ENCODE measurements at regions not wholly inside any gene's neighbourhood (a gene's known extent, or its start where the extent isn't known, plus 50 kb on each side); places are given as distances from the start of the nearest gene placed in this dataset.

DNA sequence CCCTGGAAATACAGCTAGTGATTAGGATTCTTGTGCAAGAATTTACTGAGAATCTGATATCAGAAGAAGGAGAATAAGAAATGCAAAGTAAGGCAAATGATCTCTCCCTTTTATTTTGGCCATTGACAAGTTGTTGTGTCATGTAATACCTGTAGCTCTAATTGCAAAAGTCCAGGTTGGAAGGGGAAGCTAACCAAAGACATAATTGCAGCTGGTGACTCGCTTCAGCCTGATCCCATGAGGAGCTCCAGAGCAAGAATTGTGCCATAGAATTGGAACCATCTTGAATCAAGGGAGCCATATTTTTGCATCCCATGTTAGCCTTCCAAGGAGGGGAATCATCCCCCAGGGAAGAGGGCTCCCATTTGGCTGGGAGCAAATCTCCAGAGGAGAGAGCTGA, 149.6 kb upstream of the MOCS2 start:
- H3K4me2 ChIP-seq (ENCODE audit: low read length): no peak overlapping the region
- no peak overlapping the region for H2AFZ ChIP-seq (ENCODE audit: low read length)
- no peaks in the 10 kb centered on the region for H3K36me3 ChIP-seq (ENCODE audit: insufficient read depth, low read length)
- H3K9ac ChIP-seq (ENCODE audit: low read length): no peak overlapping the region
- H3K27ac ChIP-seq (ENCODE audit: low read depth, low read length, poor library complexity, severe bottlenecking): no peak overlapping the region
- H3K9me3 ChIP-seq (ENCODE audit: low read length): no peaks in the 10 kb centered on the region
- H3K79me2 ChIP-seq (ENCODE audit: insufficient read depth, low read length): no peaks in the 10 kb centered on the region
- H3K4me3 ChIP-seq (ENCODE audit: low read depth, low read length, poor library complexity, severe bottlenecking): no peak overlapping the region
- no peaks in the 10 kb centered on the region for H4K20me1 ChIP-seq (ENCODE audit: insufficient read depth, low read length)
- no peak for TF ChIP-seq EZH2 (IDR thresholded peaks at IDR 0.05; ENCODE audit: borderline replicate concordance, low read length)
- TF ChIP-seq, protein P1, sequence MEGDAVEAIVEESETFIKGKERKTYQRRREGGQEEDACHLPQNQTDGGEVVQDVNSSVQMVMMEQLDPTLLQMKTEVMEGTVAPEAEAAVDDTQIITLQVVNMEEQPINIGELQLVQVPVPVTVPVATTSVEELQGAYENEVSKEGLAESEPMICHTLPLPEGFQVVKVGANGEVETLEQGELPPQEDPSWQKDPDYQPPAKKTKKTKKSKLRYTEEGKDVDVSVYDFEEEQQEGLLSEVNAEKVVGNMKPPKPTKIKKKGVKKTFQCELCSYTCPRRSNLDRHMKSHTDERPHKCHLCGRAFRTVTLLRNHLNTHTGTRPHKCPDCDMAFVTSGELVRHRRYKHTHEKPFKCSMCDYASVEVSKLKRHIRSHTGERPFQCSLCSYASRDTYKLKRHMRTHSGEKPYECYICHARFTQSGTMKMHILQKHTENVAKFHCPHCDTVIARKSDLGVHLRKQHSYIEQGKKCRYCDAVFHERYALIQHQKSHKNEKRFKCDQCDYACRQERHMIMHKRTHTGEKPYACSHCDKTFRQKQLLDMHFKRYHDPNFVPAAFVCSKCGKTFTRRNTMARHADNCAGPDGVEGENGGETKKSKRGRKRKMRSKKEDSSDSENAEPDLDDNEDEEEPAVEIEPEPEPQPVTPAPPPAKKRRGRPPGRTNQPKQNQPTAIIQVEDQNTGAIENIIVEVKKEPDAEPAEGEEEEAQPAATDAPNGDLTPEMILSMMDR (IDR thresholded peaks at IDR 0.05; ENCODE audit: low read length): no peak
- H3K27me3 ChIP-seq (ENCODE audit: insufficient read depth, low read length): no peaks in the 10 kb centered on the region; the same call in 1 of the 2 replicates
- no peaks in the 10 kb centered on the region for H3K9me2 ChIP-seq (ENCODE audit: low read depth, low read length)
- H3K4me1 ChIP-seq (ENCODE audit: insufficient read depth, low read length, severe bottlenecking): no peaks in the 10 kb centered on the region
- H3F3A ChIP-seq (ENCODE audit: insufficient read depth, low read length): no peaks in the 10 kb centered on the region

DNA sequence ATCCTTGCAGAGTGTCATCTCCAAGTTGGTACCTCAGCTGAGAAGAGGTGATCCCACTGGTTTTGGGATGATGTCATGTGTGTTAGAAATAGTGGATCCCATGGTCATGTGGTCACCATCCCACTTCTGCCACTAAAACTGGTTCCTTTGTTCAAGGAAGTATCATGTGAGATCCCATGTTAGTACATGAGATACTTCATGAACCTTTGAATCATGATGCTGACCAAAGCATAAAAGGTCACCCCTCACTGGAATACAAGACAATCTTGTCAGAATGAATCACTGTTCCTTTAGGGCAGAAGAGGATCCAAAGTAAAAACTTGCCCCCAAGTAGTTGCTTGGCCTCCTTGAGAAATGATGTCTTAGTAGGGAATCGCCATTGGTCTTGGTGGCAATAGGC, 150.9 kb upstream of the MOCS2 start:
- Histone ChIP-seq H3K27me3 (ENCODE audit: insufficient read depth, low read length) (no peaks in the 10 kb centered on the region; the same call in 1 of the 2 replicates), H3K4me1 (ENCODE audit: insufficient read depth, low read length, severe bottlenecking) (no peaks in the 10 kb centered on the region), H3K4me3 (ENCODE audit: low read depth, low read length, poor library complexity, severe bottlenecking) (no peak overlapping the region), H3K9ac (ENCODE audit: low read length) (no peak overlapping the region), H3K9me3 (ENCODE audit: low read length) (no peaks in the 10 kb centered on the region), H3K9me2 (ENCODE audit: low read depth, low read length) (no peaks in the 10 kb centered on the region), H2AFZ (ENCODE audit: low read length) (no peak overlapping the region), H3K36me3 (ENCODE audit: insufficient read depth, low read length) (no peaks in the 10 kb centered on the region), H3K4me2 (ENCODE audit: low read length) (no peak overlapping the region), H3K79me2 (ENCODE audit: insufficient read depth, low read length) (no peaks in the 10 kb centered on the region), H4K20me1 (ENCODE audit: insufficient read depth, low read length) (no peaks in the 10 kb centered on the region), H3K27ac (ENCODE audit: low read depth, low read length, poor library complexity, severe bottlenecking) (no peak overlapping the region), H3F3A (ENCODE audit: insufficient read depth, low read length) (no peaks in the 10 kb centered on the region)
- TF ChIP-seq, protein P1 (IDR thresholded peaks at IDR 0.05; ENCODE audit: low read length): no peak
- no peak for TF ChIP-seq EZH2 (IDR thresholded peaks at IDR 0.05; ENCODE audit: borderline replicate concordance, low read length)

DNA sequence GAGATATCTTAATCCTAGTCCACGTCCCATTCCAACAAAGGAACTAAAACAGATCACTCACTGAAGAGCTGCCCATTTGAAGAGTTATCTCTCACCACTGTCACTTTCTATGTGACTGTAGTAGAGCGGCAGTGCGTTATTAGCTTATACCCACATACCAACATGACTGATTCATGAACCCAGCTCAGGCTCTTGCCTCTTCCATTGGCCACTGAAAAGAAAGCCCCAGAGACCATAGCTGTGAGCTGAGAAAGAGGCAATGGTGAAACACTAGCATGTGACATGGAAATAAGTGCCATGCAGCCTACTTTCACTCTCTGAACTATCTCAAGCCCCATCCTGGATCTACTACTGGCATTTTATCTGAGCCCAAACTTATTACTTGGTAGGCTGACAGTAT, 151.7 kb upstream of the MOCS2 start:
- Histone ChIP-seq H3K9ac (ENCODE audit: low read length) (no peak overlapping the region), H3K4me2 (ENCODE audit: low read length) (no peak overlapping the region), H2AFZ (ENCODE audit: low read length) (no peak overlapping the region), H3F3A (ENCODE audit: insufficient read depth, low read length) (no peaks in the 10 kb centered on the region), H3K36me3 (ENCODE audit: insufficient read depth, low read length) (no peaks in the 10 kb centered on the region), H3K9me2 (ENCODE audit: low read depth, low read length) (no peaks in the 10 kb centered on the region), H3K27ac (ENCODE audit: low read depth, low read length, poor library complexity, severe bottlenecking) (no peak overlapping the region), H3K4me1 (ENCODE audit: insufficient read depth, low read length, severe bottlenecking) (no peaks in the 10 kb centered on the region), H3K4me3 (ENCODE audit: low read depth, low read length, poor library complexity, severe bottlenecking) (no peak overlapping the region), H3K9me3 (ENCODE audit: low read length) (no peaks in the 10 kb centered on the region), H3K27me3 (ENCODE audit: insufficient read depth, low read length) (no peaks in the 10 kb centered on the region; the same call in 1 of the 2 replicates), H3K79me2 (ENCODE audit: insufficient read depth, low read length) (no peaks in the 10 kb centered on the region), H4K20me1 (ENCODE audit: insufficient read depth, low read length) (no peaks in the 10 kb centered on the region)
- TF ChIP-seq EZH2 (IDR thresholded peaks at IDR 0.05; ENCODE audit: borderline replicate concordance, low read length): no peak
- TF ChIP-seq, protein P1 (IDR thresholded peaks at IDR 0.05; ENCODE audit: low read length): no peak
